Mucosa of stomach (tissue), 1 donor: ENCODE measurements at regions not wholly inside any gene's neighbourhood (a gene's known extent, or its start where the extent isn't known, plus 50 kb on each side); places are given as distances from the start of the nearest gene placed in this dataset.

Experiments used
- H3K27me3 ChIP-seq: one replicate; pipeline ENCODE4 v1.7.0; 2013; ENCODE audit warnings: mild to moderate bottlenecking, low read length; ENCODE audit not compliant: control insufficient read depth, insufficient read depth
- H3K36me3 ChIP-seq: one replicate; pipeline ENCODE4 v1.7.0; 2013; ENCODE audit warnings: low read length; ENCODE audit not compliant: control insufficient read depth, insufficient read depth
- H3K4me1 ChIP-seq: one replicate; pipeline ENCODE4 v1.7.0; 2013; ENCODE audit warnings: mild to moderate bottlenecking, low read length; ENCODE audit not compliant: control insufficient read depth, insufficient read depth
- H3K4me3 ChIP-seq: one replicate; pipeline ENCODE4 v1.7.0; 2013; ENCODE audit warnings: low read length
- H3K9ac ChIP-seq: one replicate; pipeline ENCODE4 v1.7.0; 2013; ENCODE audit warnings: mild to moderate bottlenecking, low read length, moderate library complexity
- H3K9me3 ChIP-seq: one replicate; pipeline ENCODE4 v1.7.0; 2013; ENCODE audit warnings: mild to moderate bottlenecking, low read length, moderate library complexity; ENCODE audit not compliant: control insufficient read depth
- donor health status: Pancreatic carcinoma.

DNA sequence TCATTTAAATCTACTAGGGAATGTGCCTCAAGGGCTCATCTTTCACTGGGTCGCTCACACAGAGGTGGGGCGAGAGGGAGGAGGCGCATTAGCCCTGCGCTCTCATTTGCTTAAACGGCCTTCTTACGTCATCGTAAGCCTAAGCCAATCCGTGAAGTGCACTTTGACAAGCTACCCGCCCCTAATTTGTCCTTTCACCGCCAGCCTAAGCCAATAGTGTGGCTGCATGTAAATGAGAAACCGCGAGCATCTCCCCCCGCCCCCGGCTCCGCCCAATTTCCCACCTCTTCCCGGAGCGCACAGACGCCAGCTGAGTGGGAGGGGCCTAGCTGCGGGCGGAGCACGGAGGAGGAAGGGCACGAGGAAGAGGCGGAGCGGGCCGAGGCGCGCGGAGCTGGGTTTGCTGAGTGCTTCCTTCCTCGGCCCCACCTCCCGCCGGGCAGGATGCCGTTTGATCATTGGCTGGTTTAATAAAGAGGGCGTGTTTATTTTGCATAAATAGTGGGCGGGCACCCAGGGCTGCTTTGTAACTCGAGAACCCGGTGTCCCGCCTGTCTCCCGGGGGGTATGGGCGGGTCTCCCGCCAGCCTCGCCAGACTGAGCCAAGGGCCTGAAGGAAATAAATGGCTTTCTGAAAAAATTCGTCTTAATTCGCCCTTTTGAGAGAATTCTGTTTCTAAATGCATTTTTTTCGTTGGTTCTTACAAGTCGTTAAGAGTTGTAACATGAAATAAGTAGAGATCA, 289.6 kb upstream of the NFE2L3 start:
- Histone ChIP-seq H3K9me3 (no peaks in the 10 kb centered on the region), H3K36me3 (no peaks in the 10 kb centered on the region), H3K9ac (no peak overlapping the region), H3K4me3 (no peak overlapping the region), H3K4me1 (peaks cover 10% of the 10 kb centered on the region), H3K27me3 (peaks cover 87% of the 10 kb centered on the region)

DNA sequence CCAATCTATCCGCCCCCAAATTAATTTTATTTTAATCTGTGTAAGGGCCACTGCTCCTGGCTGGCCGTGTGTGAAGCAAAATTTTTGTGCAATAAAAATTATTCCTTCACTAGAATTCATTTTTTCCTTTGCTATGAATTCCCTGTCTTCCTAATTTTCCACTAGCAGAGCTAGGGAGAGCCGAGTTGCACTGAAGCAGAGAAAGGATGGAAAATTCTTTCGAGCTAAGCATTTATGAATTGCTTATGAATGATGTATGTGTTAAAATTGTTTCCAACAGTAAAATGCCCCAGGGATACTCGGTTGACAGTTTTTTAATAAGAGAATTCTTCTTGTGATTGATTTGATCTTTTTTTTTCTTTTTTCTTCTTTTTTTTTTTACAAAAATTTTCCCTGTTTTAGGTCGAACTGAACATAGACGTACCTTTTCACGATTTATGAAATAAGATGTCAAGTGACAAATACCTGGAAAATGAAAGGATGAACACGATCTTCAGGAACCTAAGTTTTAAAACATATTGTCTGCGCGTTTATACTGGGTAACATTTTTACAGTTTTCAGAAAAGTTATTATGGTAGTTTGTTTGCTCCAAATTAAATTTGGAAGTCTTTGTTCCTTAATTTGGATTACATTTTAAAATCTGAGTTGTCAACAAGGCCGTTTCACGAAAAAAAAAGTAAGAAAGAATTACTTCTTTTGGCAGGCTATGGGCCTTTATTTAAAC, 288.8 kb upstream of the NFE2L3 start:
- Histone ChIP-seq H3K27me3 (peaks cover 86% of the 10 kb centered on the region), H3K9me3 (no peaks in the 10 kb centered on the region), H3K36me3 (no peaks in the 10 kb centered on the region), H3K4me1 (peaks cover 10% of the 10 kb centered on the region), H3K9ac (no peak overlapping the region), H3K4me3 (no peak overlapping the region)

DNA sequence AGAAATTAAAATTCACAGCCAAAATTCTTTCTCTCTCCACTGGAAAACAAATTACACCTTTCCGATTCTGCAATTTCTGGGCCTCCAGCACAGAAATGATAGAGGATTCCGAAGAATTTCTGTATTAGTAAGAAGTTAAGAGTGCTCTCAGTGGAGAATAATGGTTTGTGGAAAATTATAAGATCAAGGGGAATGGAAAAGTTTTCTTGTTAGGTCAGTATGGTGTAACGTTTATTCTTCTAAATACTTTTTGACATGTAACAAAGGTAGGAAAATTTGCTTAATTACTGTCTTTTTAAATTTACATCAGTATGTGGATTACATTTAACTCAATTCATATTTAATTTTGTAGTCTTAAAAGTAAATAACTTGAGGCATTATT, 288.3 kb upstream of the NFE2L3 start:
- Histone ChIP-seq H3K9ac (no peak overlapping the region), H3K4me3 (no peak overlapping the region), H3K27me3 (peaks cover 86% of the 10 kb centered on the region), H3K4me1 (peaks cover 10% of the 10 kb centered on the region), H3K9me3 (no peaks in the 10 kb centered on the region), H3K36me3 (no peaks in the 10 kb centered on the region)

DNA sequence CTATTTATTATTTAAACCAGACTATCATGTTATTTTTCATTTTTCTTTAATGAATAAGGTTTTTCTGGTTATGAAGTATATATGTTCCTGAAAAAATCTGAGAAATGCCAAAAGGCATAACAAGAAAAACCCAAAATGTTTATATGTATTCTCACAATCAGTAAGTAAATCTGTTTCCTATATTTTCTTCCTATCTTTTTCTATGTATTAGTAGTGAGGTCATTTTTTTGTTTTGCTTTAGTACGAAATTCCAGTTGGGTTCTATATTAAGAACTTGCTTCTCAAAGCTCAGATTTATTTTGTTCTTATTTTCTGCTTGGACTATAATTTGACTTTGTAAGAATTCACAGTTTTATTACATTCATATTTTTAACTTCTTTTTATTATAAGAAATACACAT, 287.5 kb upstream of the NFE2L3 start:
- no peaks in the 10 kb centered on the region for H3K9me3 ChIP-seq
- H3K27me3 ChIP-seq, result peaks cover 85% of the 10 kb centered on the region
- no peak overlapping the region for H3K4me3 ChIP-seq
- peaks cover 10% of the 10 kb centered on the region for H3K4me1 ChIP-seq
- H3K9ac ChIP-seq, result no peak overlapping the region
- H3K36me3 ChIP-seq, result no peaks in the 10 kb centered on the region

DNA sequence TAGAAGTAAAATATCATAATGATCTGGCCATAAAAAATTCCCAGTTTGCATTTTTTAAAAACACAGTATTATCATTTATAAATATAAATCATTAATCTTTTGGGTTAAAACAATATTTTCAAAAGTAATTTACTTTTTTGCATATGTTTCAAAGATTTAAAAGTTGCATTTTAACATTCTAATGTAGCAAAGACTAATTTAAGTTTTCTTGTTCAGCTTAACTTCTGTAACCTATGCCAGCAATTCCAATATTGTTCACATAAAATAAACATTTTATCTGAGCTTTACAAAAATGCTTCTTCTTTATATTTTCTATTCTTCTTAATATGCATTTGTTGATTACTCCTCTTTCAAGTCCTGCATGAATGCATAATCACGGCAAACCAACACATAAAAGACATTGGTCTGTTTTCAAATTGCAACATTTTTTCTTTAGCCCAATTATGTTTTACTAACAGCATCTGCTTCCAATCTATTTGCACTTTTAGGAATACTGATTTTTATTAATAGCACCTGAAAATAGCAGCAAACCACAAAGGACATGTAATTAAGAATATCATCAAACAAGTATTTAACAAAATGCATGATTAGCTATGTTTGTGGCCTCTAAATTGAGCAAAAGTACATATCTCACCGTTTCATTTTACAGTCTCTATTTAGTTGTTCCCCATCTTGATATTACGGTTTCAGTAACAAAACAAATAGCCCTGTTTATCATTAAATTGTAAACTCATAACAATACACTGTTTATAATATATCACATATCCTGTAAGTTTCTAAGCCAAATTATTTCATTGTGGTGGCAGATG, 286.9 kb upstream of the NFE2L3 start:
- H3K9me3 ChIP-seq, result no peaks in the 10 kb centered on the region
- peaks cover 85% of the 10 kb centered on the region for H3K27me3 ChIP-seq
- H3K9ac ChIP-seq, result no peak overlapping the region
- H3K4me3 ChIP-seq, result no peak overlapping the region
- H3K36me3 ChIP-seq, result no peaks in the 10 kb centered on the region
- H3K4me1 ChIP-seq, result peaks cover 10% of the 10 kb centered on the region

DNA sequence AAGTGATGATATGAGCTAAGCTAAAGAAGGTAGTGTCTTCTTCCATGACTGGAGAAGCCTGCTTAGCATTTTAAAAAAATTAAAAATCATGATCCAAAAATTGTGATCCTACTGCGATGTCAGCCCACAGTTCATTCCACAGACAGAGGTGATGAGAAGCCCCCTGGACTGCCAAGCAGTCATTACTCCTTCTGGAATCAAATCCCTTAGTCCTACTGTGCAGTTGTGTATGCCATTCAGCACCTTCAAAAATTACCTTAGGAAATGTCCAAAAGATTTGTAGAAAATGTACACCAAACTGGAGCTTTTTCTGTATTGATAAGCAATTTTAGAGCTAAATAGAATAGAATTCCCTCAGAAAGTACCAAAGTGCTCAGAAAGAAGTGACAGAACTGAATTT, 283.5 kb upstream of the NFE2L3 start:
- H3K4me3 ChIP-seq, result no peak overlapping the region
- no peaks in the 10 kb centered on the region for H3K36me3 ChIP-seq
- H3K4me1 ChIP-seq, result no peaks in the 10 kb centered on the region
- H3K9ac ChIP-seq, result no peak overlapping the region
- peaks cover 77% of the 10 kb centered on the region for H3K27me3 ChIP-seq
- H3K9me3 ChIP-seq, result no peaks in the 10 kb centered on the region

DNA sequence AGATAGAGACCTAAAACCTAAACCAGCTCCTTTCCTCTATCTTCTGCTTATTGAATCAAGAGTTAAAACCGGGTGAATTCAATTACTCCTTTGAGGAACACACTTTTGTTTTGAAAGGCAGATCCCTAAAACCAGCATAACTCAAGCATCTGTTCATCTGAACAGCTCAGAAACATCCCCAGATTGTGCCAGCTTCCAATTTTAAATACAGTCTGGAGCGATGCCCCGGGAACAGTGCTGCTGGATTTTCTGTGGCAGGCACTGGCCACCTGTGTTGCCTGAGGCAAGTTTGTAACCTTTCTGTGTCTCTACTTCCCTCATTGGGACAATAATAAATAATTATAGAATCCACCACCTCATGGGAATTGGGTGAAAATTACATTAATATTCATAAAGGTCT, 281.4 kb upstream of the NFE2L3 start:
- H3K9me3 ChIP-seq, result no peaks in the 10 kb centered on the region
- H3K36me3 ChIP-seq, result no peaks in the 10 kb centered on the region
- H3K4me3 ChIP-seq, result no peak overlapping the region
- no peaks in the 10 kb centered on the region for H3K4me1 ChIP-seq
- no peak overlapping the region for H3K9ac ChIP-seq
- H3K27me3 ChIP-seq, result peaks cover 78% of the 10 kb centered on the region

DNA sequence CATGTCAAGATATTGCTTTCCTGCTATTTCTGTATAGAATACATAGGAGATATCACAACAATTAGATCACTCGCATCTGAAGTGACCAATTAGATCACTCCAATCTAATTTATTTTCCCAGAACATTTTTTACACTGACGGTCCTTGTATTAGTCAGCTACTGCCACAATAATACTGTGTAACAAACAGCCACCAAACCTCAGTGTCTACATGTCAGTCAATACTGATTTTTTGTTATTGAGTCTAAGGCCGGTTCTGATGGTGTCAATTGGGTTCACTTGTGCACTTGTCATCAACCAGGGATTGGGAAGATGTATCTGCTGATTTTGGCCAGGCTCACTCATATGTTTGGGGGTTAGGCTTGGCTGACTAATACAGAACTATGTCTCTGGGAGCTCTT, 275.9 kb upstream of the NFE2L3 start:
- H3K4me3 ChIP-seq, result no peak overlapping the region
- H3K36me3 ChIP-seq, result no peaks in the 10 kb centered on the region
- no peaks in the 10 kb centered on the region for H3K4me1 ChIP-seq
- no peak overlapping the region for H3K9ac ChIP-seq
- no peaks in the 10 kb centered on the region for H3K9me3 ChIP-seq
- H3K27me3 ChIP-seq, result peaks cover 48% of the 10 kb centered on the region

DNA sequence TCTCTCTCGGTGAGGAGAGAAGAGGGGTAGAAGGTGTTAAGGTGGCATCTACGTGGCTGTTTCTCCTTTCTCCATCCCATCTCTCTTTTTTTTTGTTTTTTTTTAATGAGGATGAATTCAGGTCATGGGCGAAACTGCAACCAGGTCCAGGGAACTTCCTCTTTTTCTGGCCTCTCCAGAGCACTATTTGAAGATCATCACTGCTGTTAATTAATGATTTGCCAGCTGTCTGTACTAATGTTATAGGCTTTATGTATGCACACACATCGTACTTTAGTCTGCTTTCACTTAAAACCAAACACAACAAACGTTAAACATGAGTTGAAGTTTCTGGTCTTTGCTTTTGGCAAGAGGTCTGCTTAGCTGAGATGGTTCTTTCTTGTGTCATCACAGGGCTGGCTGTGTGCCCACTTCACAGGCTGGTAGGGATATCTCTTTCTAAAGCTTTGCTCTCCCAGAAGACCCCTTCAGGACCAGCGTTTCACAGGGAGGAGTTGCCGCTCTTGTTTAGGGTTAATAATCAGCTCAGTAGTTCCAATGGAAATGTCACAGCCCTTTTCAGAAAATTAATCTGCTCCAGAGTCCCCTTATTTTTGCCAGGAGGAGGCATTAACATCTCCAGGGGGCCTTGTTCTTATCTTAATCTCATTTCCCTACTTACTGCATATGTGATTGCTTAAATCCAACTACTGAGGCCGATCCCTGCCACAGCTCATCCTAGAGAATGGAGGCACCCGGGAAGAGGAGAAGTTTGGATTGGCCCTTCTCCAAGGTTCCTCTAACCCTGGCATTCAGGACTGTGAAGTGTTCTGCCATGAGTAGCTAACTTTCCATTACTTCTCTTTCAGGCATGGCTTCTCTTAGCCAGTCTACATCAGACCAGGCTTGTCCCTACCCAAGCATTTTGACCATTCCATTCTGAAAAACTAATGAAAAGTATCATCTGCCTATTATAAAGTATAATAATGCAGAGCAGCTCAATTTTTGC, 273.9 kb upstream of the NFE2L3 start:
- Histone ChIP-seq H3K4me3 (no peak overlapping the region), H3K9me3 (no peaks in the 10 kb centered on the region), H3K4me1 (no peaks in the 10 kb centered on the region), H3K9ac (no peak overlapping the region), H3K36me3 (no peaks in the 10 kb centered on the region), H3K27me3 (peaks cover 39% of the 10 kb centered on the region)

DNA sequence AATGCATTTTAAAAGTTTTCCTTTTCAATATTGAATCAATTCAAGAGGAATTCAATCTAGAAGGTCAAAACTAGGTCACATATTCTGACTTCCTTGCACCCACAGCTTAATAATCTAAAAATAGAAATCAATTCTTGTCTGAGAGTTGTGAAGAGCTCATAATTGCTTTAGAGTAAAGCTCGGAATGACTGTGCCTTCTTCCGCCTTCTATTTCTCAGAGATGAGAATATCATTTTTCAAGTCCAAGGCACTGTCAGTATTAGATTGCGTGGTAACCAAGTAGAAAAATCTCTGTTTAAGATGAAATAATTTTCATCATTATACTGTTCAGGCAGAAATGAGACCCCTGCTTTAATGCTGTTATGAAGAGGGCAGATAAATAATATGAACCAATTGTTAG, 272.2 kb upstream of the NFE2L3 start:
- Histone ChIP-seq H3K27me3 (peaks cover 30% of the 10 kb centered on the region), H3K9me3 (no peaks in the 10 kb centered on the region), H3K36me3 (no peaks in the 10 kb centered on the region), H3K9ac (no peak overlapping the region), H3K4me3 (no peak overlapping the region), H3K4me1 (no peaks in the 10 kb centered on the region)

DNA sequence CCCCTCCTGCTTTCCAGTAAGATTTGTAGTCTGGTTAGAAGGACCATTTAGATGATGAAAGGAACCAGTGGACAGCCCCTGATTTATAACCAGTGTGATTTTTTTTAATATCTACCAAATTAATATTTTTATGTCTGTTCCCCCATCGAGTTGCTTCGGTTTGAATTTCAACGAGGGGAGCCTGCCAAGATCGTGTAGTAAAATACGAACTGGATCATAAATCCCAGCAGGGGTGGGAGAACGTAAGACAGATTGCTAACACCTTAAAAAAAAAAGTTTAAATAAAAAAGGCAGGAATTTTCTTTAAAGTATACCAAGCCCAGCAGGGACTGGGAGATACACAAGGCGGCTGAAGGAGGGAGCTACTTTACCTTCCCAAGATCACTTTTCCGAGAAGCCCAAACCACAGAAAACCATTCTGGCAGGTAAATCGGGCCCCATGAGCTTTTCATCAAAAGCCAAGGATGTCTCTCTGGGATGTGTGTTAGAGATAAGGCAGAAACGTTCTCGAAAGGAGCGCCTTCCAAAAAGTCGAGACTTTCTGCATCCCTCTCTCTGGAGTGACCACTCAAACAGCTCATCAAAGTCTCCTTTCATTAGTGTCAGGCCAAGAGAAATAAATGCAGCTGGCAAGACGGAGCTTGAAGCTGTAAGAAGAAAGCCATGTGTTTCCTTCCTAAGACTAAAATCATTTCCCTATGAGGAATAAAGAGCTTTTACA, 270.5 kb upstream of the NFE2L3 start:
- no peaks in the 10 kb centered on the region for H3K9me3 ChIP-seq
- no peak overlapping the region for H3K4me3 ChIP-seq
- H3K9ac ChIP-seq, result no peak overlapping the region
- H3K36me3 ChIP-seq, result no peaks in the 10 kb centered on the region
- no peaks in the 10 kb centered on the region for H3K4me1 ChIP-seq
- peaks cover 29% of the 10 kb centered on the region for H3K27me3 ChIP-seq
